MCF 10A (cell line): ENCODE measurements at regions not wholly inside any gene's neighbourhood (a gene's known extent, or its start where the extent isn't known, plus 50 kb on each side); places are given as distances from the start of the nearest gene placed in this dataset.

Experiments
- BruUV-seq: library from RNA; stranded (reverse); fragments of 400-500 nt; replicated peaks from 2 replicates; lab custom pipeline; 2021; lab: Mats Ljungman, UMichigan
- CTCF ChIA-PET: fragments of 300-600 bp; sonication (Branson Sonifier 250); formaldehyde crosslinking; extraction: SDS; loops from one replicate; lab custom pipeline; 2021; ENCODE audit warnings: antibody characterized with exemption, inconsistent platforms; lab: Yijun Ruan, JAX
- POLR2A ChIA-PET: fragments of 300-600, 350-650 bp; sonication (Branson Sonifier 250); formaldehyde crosslinking; extraction: SDS; loops from one replicate; lab custom pipeline; 2020; ENCODE audit warnings: antibody characterized with exemption, inconsistent platforms; lab: Yijun Ruan, JAX
- DNase-seq: peaks from one replicate; pipeline ENCODE4 v3.0.0-alpha.2; 2018; ENCODE audit not compliant: unreplicated experiment
- H3K27ac Mint-ChIP-seq: one replicate; pipeline ENCODE4 v1.8.0; 2022; ENCODE audit warnings: mild to moderate bottlenecking, low read depth, mixed read lengths; ENCODE audit not compliant: unreplicated experiment
- H3K27me3 Mint-ChIP-seq: one replicate; pipeline ENCODE4 v1.8.0; 2022; ENCODE audit warnings: mixed read lengths; ENCODE audit not compliant: insufficient read depth, unreplicated experiment
- H3K36me3 Mint-ChIP-seq: one replicate; pipeline ENCODE4 v1.8.0; 2022; ENCODE audit warnings: mild to moderate bottlenecking, moderate library complexity, mixed read lengths; ENCODE audit not compliant: insufficient read depth, unreplicated experiment
- H3K4me1 Mint-ChIP-seq: one replicate; pipeline ENCODE4 v1.8.0; 2022; ENCODE audit warnings: mixed read lengths; ENCODE audit not compliant: insufficient read depth, unreplicated experiment
- H3K4me3 Mint-ChIP-seq: one replicate; pipeline ENCODE4 v1.8.0; 2022; ENCODE audit warnings: mild to moderate bottlenecking, moderate library complexity, mixed read lengths; ENCODE audit not compliant: unreplicated experiment
- H3K9me3 Mint-ChIP-seq: one replicate; pipeline ENCODE4 v1.8.0; 2022; ENCODE audit warnings: mixed read lengths; ENCODE audit not compliant: unreplicated experiment
- CTCF ChIP-seq: fragments of 200-600 bp; IDR thresholded peaks from one replicate; pipeline ENCODE4 v1.8.0; 2022; ENCODE audit warnings: antibody characterized with exemption, mild to moderate bottlenecking; ENCODE audit not compliant: unreplicated experiment
- intact Hi-C: fragments of 100-400 bp; cut with micrococcal nuclease; formaldehyde crosslinking; loops from 2 replicates; pipeline ENCODE4 v1.14.1; 2022

DNA sequence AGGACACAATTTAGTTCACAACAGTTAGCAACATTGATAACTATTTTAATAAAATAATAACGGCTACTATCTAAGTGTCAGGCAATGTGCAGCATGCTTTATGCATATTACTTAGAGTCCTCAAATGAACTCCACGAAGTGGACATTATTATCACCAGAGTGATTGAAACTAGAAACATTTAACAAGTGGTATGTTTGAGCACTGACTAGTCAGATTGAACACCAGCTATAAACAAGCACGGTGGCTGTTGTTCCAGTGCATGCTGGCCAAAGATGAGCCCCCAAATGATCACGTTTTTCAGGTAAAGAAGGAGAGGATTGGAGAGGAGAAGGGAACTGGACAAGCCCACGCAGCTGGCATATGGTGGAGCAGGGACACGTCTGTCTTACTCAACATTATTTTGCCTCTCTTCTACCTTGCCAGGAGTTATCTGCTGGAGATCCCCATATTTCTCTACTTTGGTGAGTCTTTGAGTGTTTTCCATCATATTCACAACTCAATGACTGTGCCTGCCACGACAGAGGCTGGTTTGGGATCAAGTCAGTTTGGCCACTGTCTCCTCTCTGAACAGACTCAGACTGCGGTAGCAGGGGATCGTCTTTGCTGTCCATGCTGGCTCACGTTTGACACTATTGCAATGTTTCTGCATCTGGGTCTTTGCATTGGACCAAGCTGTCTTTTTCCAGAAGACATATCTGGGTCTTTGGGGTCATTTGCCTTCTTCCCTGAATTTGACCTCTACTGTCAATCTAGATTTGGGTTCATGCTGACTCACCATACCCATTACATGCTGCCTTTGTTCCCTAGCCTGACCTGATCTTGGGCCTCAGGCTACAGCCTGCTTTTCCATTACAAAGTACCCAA, 66.0 kb upstream of the ACSL3 start:
- no peak for DNase-seq
- intact Hi-C loops = loop anchor here (5.0 kb wide), 1 partner anchor 88 kb away; no protein-coding TSS in a partner anchor
- H3K27me3 Mint-ChIP-seq = no peaks in the 10 kb centered on the region
- no TSS peak for BruUV-seq
- H3K9me3 Mint-ChIP-seq = no peaks in the 10 kb centered on the region
- no peak overlapping the region for H3K4me3 Mint-ChIP-seq
- H3K4me1 Mint-ChIP-seq = peaks cover 17% of the 10 kb centered on the region
- POLR2A ChIA-PET = interaction anchor here (1.0 kb wide), 1 partner anchor 108 kb away, joined by 8 read pairs; no protein-coding TSS in a partner anchor
- CTCF ChIA-PET = interaction anchor here (1.2 to 4.3 kb wide), 2 partner anchors 11 to 69 kb away, joined by 4 to 41 read pairs; no protein-coding TSS in a partner anchor
- no peaks in the 10 kb centered on the region for H3K36me3 Mint-ChIP-seq
- no peak for TF ChIP-seq CTCF
- peak overlapping the region; percentile 14 for H3K27ac Mint-ChIP-seq

- H3K27me3 Mint-ChIP-seq = no peaks in the 10 kb centered on the region
- H3K9me3 Mint-ChIP-seq = no peaks in the 10 kb centered on the region
- peak overlapping the region; percentile 14 for H3K27ac Mint-ChIP-seq
- POLR2A ChIA-PET = interaction anchor here (0.7 to 3.0 kb wide), 3 partner anchors 10 to 107 kb away, joined by 3 to 28 read pairs (median 8); no protein-coding TSS in a partner anchor
- H3K4me1 Mint-ChIP-seq = peaks cover 18% of the 10 kb centered on the region
- no TSS peak for BruUV-seq
- no peak for DNase-seq
- CTCF ChIA-PET = interaction anchor here (1.2 to 4.3 kb wide), 4 partner anchors 8 to 68 kb away, joined by 4 to 41 read pairs (median 12); no protein-coding TSS in a partner anchor
- intact Hi-C loops = loop anchor here (5.0 kb wide), 1 partner anchor 88 kb away; no protein-coding TSS in a partner anchor
- H3K36me3 Mint-ChIP-seq = no peaks in the 10 kb centered on the region
- TF ChIP-seq CTCF = no peak
- H3K4me3 Mint-ChIP-seq = no peak overlapping the region
Observed at GRCh38 chr2:222795450-222796357, 65.1 kb upstream of the ACSL3 start.

- BruUV-seq = no TSS peak
- Mint-ChIP-seq H3K4me1 (peaks cover 18% of the 10 kb centered on the region), H3K27ac (no peak overlapping the region), H3K36me3 (no peaks in the 10 kb centered on the region), H3K4me3 (no peak overlapping the region), H3K27me3 (no peaks in the 10 kb centered on the region), H3K9me3 (no peaks in the 10 kb centered on the region)
- no peak for DNase-seq
- CTCF ChIA-PET = interaction anchor here (0.6 to 4.3 kb wide), 12 partner anchors 9 to 98 kb away, joined by 3 to 41 read pairs (median 6); no protein-coding TSS in a partner anchor
- intact Hi-C loops = loop anchor here (1.0 to 5.0 kb wide), 3 partner anchors 66 to 107 kb away; no protein-coding TSS in a partner anchor
- POLR2A ChIA-PET = interaction anchor here (0.6 to 3.0 kb wide), 9 partner anchors 9 to 105 kb away, joined by 3 to 28 read pairs (median 4); no protein-coding TSS in a partner anchor
- TF ChIP-seq CTCF = no peak
Observed at GRCh38 chr2:222796413-222797103, 64.3 kb upstream of the ACSL3 start.
